Stomach smooth muscle (tissue), 2 donors: ENCODE measurements at regions not wholly inside any gene's neighbourhood (a gene's known extent, or its start where the extent isn't known, plus 50 kb on each side); places are given as distances from the start of the nearest gene placed in this dataset.
"Not testable (repeated sequence)": the region's sequence is repeated elsewhere in the genome, so short reads cannot be mapped to it uniquely, and the experiment has no call there.

ENCODE experiments used
- H3K27ac ChIP-seq: one replicate; pipeline ENCODE4 v1.7.0; 2013; ENCODE audit warnings: mild to moderate bottlenecking, low read length, inconsistent platforms
- H3K27me3 ChIP-seq, 2 donors: one replicate each; pipeline ENCODE4 v1.7.0; 2013; ENCODE audit warnings: low read length in 2 of 2; ENCODE audit not compliant: insufficient read depth in 2 of 2, control insufficient read depth in 1 of 2
- H3K36me3 ChIP-seq, 2 donors: one replicate each; pipeline ENCODE4 v1.7.0; 2013; ENCODE audit warnings: low read length in 2 of 2; ENCODE audit not compliant: control insufficient read depth in 2 of 2, insufficient read depth in 2 of 2
- H3K4me1 ChIP-seq: one replicate; pipeline ENCODE4 v1.7.0; 2013; ENCODE audit warnings: low read length; ENCODE audit not compliant: control insufficient read depth, insufficient read depth
- H3K4me3 ChIP-seq, 2 donors: one replicate each; pipeline ENCODE4 v1.7.0; 2013; ENCODE audit warnings: low read length in 2 of 2
- H3K9ac ChIP-seq, 2 donors: one replicate each; pipeline ENCODE4 v1.7.0; 2013; ENCODE audit warnings: low read length in 2 of 2, mild to moderate bottlenecking in 1 of 2
- H3K9me3 ChIP-seq, 2 donors: one replicate each; pipeline ENCODE4 v1.7.0; 2013; ENCODE audit warnings: low read length in 2 of 2; ENCODE audit not compliant: control insufficient read depth in 2 of 2
- donor health status: healthy.
- donor health status: Pancreatic carcinoma.

DNA sequence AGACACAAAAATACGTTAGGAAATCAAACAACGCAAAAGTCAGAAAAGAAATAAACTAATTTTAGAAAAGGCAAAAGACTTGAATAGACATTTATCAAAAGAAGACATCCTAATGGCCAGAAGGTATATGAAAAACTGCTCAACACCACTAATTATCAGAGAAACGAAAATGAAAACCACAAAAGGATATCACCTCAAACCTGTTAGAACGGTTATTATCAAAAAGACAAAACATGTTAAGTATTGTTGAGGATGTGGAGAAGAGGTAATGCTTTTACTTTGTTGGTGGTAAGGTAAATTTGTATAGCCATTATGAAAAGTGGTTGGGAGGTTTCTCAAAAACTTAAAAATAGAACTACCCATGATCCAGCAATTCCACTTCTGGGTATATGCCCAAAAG is 230.0 kb upstream of the RGMB start:
- Histone ChIP-seq H3K4me1 (no peaks in the 10 kb centered on the region), H3K36me3 (no peaks in the 10 kb centered on the region), H3K4me3 (no peak overlapping the region), H3K27me3 (no peaks in the 10 kb centered on the region), H3K9me3 (no peaks in the 10 kb centered on the region), H3K27ac (no peak overlapping the region), H3K9ac (no peak overlapping the region)

DNA sequence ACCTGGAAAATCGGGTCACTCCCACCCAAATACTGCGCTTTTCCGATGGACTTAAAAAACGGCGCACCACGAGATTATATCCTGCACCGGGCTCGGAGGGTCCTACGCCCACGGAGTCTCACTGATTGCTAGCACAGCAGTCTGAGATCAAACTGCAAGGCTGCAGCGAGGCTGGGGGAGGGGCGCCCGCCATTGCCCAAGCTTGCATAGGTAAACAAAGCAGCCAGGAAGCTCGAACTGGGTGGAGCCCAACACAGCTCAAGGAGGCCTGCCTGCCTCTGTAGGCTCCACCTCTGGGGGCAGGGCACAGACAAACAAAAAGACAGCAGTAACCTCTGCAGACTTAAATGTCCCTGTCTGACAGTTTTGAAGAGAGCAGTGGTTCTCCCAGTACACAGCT is 226.5 kb upstream of the RGMB start:
- H3K4me1 ChIP-seq, H3K27ac ChIP-seq, H3K9ac ChIP-seq, H3K36me3 ChIP-seq, H3K27me3 ChIP-seq, H3K9me3 ChIP-seq, H3K4me3 ChIP-seq: not testable (repeated sequence)

DNA sequence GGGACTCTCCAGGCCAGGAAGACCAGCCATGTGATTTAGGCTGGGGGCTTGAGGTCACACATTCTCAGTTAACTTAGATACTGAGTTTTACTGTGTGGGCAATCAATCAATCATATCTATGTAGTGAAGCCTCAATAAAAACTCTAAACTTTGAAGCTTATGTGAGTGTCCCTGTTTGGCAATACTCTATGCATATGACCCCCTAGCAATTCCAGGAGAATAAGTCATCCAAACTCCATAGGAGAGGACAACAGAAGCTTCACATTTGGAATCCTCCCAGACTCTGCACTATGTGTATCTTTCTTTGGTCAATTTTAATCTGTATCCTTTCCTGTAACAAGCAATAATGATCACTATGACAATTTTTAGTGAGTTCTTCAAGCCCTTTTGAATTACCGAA is 216.8 kb upstream of the RGMB start:
- H3K4me3 ChIP-seq = no peak overlapping the region
- H3K27me3 ChIP-seq = no peaks in the 10 kb centered on the region
- no peaks in the 10 kb centered on the region for H3K4me1 ChIP-seq
- H3K36me3 ChIP-seq = no peaks in the 10 kb centered on the region
- no peaks in the 10 kb centered on the region for H3K9me3 ChIP-seq
- no peak overlapping the region for H3K9ac ChIP-seq
- H3K27ac ChIP-seq = no peak overlapping the region

DNA sequence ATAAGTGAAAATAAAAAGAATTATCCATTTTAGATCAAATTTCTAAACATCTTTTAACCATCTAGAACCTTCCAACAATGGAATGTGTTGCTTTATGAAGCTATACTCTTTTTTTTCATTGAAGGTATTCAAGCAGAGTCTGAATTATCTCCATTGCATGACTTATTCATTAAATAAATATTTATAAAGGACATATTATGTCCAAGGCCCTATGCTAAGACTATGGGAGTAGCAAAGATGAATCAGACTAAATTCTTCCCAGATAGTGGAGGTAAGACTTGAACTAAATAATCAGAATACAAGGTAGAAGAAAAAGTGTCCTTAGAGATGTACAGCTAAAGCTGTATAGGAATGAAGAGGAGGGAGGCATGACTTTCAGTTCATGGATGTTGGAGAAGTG is 215.5 kb upstream of the RGMB start:
- Histone ChIP-seq H3K4me1 (no peaks in the 10 kb centered on the region), H3K9me3 (no peaks in the 10 kb centered on the region), H3K9ac (no peak overlapping the region), H3K27ac (no peak overlapping the region), H3K27me3 (no peaks in the 10 kb centered on the region), H3K4me3 (no peak overlapping the region), H3K36me3 (no peaks in the 10 kb centered on the region)

DNA sequence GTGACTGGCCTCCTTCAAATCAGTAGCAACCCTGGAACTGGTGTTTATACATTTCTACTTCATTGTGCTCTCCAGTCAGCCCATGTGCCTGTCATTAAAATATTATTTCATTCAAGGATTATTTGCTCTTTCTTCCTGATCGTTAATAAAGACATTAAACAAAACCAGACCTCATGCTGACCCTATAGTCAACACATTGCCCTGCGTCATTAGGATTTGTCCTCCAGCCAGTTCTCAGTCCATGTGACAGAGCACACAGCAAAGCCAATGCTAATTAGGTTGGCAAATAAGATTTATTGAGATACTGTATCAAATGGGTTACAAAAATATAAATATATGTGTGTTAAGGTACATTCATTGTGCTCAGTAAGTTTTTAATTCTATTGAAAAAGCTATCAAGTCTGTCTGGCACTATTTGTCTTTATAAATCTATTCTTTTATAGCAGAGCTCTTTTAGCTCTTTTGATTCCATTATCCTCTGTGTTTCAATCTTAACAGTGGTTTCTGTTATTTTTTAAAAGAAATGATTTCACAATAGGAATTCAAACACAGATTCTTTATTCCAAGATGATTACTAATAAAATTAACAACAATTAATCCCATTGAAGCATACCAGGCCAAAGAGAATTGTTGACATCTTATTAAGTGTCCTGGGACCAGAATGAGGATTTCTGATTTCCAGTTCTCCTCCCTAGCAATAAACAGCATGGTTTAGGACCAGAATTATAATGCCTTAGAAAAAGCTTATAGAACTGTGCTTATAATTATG is 209.4 kb upstream of the RGMB start:
- H3K9ac ChIP-seq = no peak overlapping the region
- H3K36me3 ChIP-seq = no peaks in the 10 kb centered on the region
- no peaks in the 10 kb centered on the region for H3K9me3 ChIP-seq
- H3K4me1 ChIP-seq = no peaks in the 10 kb centered on the region
- H3K4me3 ChIP-seq = no peak overlapping the region
- H3K27me3 ChIP-seq = no peaks in the 10 kb centered on the region
- no peak overlapping the region for H3K27ac ChIP-seq

DNA sequence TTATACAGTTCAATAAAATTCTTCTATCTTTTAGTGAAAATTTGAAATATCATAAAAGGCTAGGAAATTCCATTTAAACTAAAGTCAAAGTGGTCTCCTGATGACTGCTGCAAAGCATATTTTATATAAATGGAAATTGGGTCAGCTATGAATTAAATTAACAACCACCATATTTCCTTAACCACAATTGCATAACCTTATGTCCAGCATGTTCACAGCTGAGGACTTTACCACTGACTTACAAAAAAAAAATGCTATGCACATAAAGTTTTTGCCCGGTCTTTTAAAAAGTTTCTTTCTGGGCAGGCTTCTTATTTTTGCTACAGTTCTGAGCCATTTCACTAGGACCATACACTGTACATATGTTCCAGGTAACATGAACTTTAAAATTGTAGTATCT is 208.6 kb upstream of the RGMB start:
- H3K36me3 ChIP-seq = no peaks in the 10 kb centered on the region
- no peaks in the 10 kb centered on the region for H3K4me1 ChIP-seq
- no peak overlapping the region for H3K9ac ChIP-seq
- H3K27ac ChIP-seq = no peak overlapping the region
- no peak overlapping the region for H3K4me3 ChIP-seq
- H3K27me3 ChIP-seq = no peaks in the 10 kb centered on the region
- H3K9me3 ChIP-seq = no peaks in the 10 kb centered on the region

DNA sequence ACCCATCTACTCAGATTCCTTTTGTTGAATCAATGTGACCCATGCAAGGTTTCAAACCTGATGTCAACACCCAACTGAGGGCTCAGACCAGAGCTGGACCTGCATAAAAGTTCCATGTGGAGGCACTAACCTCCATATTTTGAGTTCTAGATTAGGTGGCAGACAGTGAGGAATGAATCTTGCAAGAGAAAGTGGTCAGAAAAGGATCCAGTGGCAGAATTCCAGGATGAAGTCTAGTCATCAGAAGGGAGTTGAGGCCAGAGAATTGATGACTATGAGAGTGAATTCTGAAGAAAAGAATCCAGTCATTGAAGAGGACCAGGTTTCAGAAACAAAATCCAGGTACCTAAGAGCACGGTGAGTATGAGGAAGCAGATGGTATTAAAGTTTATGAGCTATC is 205.1 kb upstream of the RGMB start:
- Histone ChIP-seq H3K9me3 (no peaks in the 10 kb centered on the region), H3K9ac (no peak overlapping the region), H3K4me3 (no peak overlapping the region), H3K27ac (no peak overlapping the region), H3K27me3 (no peaks in the 10 kb centered on the region), H3K4me1 (no peaks in the 10 kb centered on the region), H3K36me3 (no peaks in the 10 kb centered on the region)

DNA sequence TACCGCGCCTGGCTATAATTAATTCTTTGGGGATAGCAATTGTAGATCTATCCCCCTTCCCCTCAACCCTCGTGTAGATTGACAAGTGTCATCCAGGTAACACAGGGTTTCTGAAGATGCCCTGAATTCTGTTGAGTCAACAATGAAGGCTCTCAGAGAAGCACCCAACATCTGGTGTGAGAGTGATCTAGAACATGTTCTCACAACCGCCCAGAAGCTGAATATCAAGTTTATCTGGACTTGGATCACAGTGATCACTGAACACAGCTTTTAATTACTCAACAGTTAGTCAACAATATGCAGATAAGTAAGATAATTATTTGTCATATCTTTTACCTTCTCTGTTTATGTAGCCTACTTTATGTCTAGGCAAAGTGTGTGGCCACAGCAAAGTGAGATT is 204.2 kb upstream of the RGMB start:
- H3K36me3 ChIP-seq = no peaks in the 10 kb centered on the region
- no peak overlapping the region for H3K4me3 ChIP-seq
- H3K4me1 ChIP-seq = no peaks in the 10 kb centered on the region
- no peaks in the 10 kb centered on the region for H3K9me3 ChIP-seq
- no peak overlapping the region for H3K9ac ChIP-seq
- H3K27ac ChIP-seq = no peak overlapping the region
- H3K27me3 ChIP-seq = no peaks in the 10 kb centered on the region

DNA sequence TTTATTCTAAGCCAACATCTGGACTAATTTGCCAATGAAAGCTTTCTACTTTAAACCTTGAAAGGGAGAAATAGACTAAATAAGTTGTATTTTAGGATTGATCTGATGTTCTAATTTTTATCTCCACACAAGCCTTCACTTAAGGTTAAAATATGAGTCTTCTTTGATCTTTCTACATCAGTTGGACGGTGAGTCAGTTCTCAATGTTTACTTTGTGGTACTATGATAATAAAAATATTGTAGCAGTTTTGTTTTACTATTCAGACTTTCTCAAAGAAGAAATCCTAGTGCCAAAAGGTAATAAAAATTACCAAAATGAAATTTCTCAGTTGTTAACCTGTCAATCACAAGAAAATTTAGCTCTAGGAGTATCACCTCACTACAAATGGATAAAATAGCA is 203.5 kb upstream of the RGMB start:
- Histone ChIP-seq H3K4me3 (no peak overlapping the region), H3K36me3 (no peaks in the 10 kb centered on the region), H3K27ac (no peak overlapping the region), H3K9ac (no peak overlapping the region), H3K9me3 (no peaks in the 10 kb centered on the region), H3K27me3 (no peaks in the 10 kb centered on the region), H3K4me1 (no peaks in the 10 kb centered on the region)

DNA sequence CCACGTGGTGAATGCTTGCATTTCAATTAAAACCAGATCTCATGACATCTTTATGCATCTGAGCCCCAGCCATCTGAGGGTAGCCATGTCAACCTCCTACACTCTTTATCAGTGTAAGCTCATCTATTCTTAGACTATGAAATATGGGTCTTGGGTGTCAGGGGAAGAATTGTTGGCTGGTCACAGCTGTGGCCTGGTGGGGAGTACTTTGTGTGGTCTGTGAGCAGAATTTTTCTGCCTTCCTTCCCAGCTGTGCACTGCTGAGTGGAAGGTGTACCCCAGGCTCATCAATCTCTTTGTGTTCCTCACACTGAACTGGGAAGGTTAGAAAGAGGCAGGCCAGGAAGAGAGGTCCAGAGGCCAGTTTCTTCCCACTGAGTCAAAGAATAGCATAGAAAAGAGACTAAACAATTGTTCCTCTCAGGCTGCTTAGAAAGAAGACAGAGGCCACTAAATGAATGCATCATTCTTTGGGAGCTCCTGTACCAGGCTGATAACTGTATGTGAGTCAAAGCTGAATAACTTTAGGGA is 202.7 kb upstream of the RGMB start:
- no peaks in the 10 kb centered on the region for H3K4me1 ChIP-seq
- H3K9me3 ChIP-seq = no peaks in the 10 kb centered on the region
- H3K27me3 ChIP-seq = no peaks in the 10 kb centered on the region
- H3K4me3 ChIP-seq = no peak overlapping the region
- no peak overlapping the region for H3K27ac ChIP-seq
- no peak overlapping the region for H3K9ac ChIP-seq
- H3K36me3 ChIP-seq = no peaks in the 10 kb centered on the region

DNA sequence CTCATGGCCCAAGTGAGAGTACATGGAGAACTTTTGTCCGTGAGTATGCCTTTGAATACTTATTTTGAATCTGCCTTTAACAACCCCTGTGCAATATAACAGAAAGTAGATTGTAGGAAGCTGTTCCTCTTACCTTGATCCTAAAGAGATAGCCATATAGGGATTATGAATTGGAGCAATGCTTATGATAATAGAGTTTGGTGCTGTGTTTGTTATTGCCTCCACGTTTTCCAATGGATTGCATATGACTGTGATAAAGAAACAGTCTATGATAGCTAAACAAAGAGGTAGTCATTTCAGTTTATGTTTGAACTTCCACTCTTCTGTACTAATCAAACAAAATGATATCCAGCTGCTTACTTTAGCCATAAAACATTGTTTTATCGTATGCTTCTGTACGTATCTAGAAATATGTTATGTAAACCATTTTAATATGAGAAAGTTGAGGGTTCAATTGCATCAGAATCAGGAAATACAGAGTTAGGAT is 199.6 kb upstream of the RGMB start:
- Histone ChIP-seq H3K27me3 (no peaks in the 10 kb centered on the region), H3K4me1 (no peaks in the 10 kb centered on the region), H3K9me3 (no peaks in the 10 kb centered on the region), H3K27ac (no peak overlapping the region), H3K4me3 (no peak overlapping the region), H3K9ac (no peak overlapping the region), H3K36me3 (no peaks in the 10 kb centered on the region)
